ENCODE measurements at regions not wholly inside any gene's neighbourhood (a gene's known extent, or its start where the extent isn't known, plus 50 kb on each side); places are given as distances from the start of the nearest gene placed in this dataset.

DNA sequence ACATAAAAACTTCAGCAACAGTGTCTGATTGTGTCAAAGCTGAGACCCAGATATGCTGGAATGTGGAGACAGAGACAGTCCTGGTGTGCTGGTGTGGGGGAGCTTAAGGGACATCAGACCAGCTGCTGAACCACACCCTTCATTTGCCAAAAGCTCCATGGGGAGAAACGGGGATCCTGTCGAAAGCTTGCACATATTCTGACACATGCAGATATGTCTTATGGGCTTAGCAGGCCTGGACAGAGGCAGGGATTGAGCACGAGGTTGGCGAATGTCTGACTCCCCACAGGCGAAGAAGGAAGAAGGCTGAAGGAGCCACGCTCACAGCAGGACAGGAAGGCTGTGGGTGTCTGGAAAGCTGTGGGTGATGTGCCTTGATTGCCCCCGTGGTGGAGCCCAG lies 72.1 kb upstream of the ACSL1 start:
- intact Hi-C loops (cut with DNase I; ENCODE audit: low total_unique reads): no loop called here
- no peak for DNase-seq
- Histone ChIP-seq H3K4me1 (peaks cover 0 to 54% (median 18%) of the 10 kb centered on the region in 6 donors), H3K4me3 (no peak overlapping the region), H3K9me3 (peaks cover 0 to 9% (median 0%) of the 10 kb centered on the region in 8 donors), H3K27ac (peak overlapping the region in 6 of 8 donors; percentile 54 to 88 (median 79)), H3K27me3 (replicated peaks in 1 of 7) (peaks cover 0 to 25% (median 0%) of the 10 kb centered on the region in 7 donors), H3K36me3 (no peaks in the 10 kb centered on the region)
- WGBS, 5 donors: 50 to 70% (median 62%) methylated on average over 7 of the region's 7 CpGs
- TF ChIP-seq POLR2AphosphoS5 (IDR thresholded peaks at IDR 0.05) (no peak), POLR2A (IDR thresholded peaks at IDR 0.05) (no peak)
- TF ChIP-seq, protein P1, sequence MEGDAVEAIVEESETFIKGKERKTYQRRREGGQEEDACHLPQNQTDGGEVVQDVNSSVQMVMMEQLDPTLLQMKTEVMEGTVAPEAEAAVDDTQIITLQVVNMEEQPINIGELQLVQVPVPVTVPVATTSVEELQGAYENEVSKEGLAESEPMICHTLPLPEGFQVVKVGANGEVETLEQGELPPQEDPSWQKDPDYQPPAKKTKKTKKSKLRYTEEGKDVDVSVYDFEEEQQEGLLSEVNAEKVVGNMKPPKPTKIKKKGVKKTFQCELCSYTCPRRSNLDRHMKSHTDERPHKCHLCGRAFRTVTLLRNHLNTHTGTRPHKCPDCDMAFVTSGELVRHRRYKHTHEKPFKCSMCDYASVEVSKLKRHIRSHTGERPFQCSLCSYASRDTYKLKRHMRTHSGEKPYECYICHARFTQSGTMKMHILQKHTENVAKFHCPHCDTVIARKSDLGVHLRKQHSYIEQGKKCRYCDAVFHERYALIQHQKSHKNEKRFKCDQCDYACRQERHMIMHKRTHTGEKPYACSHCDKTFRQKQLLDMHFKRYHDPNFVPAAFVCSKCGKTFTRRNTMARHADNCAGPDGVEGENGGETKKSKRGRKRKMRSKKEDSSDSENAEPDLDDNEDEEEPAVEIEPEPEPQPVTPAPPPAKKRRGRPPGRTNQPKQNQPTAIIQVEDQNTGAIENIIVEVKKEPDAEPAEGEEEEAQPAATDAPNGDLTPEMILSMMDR (IDR thresholded peaks at IDR 0.05 in 8 of 11, conservative IDR thresholded peaks at IDR 0.05 in 3 of 11): no peak

DNA sequence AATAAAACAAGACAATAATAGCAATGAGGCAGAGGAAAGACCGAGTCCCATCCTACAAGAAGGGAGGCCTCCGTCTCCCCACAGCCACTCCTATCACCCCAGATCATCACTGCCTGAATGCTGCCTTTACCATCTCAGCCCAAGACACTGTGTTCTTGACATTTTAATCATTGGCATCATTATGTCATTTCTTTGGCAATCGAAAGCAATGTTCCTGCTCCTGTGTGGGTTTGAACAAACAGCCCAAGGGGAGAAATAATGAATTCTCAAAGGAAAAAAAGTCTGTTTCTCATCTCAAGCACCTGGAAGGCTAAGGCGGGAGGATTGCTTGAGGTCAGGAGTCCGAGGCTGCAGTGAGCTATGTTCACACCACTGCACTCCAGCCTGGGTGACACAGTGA lies 73.0 kb upstream of the ACSL1 start:
- Histone ChIP-seq H3K9me3 (peaks cover 0 to 4% (median 0%) of the 10 kb centered on the region in 8 donors), H3K27me3 (replicated peaks in 1 of 7) (peaks cover 0 to 25% (median 0%) of the 10 kb centered on the region in 7 donors), H3K4me3 (no peak overlapping the region), H3K27ac (peak overlapping the region in 2 of 8 donors; percentile 10 to 87), H3K36me3 (no peaks in the 10 kb centered on the region), H3K4me1 (peaks cover 0 to 54% (median 18%) of the 10 kb centered on the region in 6 donors)
- intact Hi-C loops (cut with DNase I; ENCODE audit: low total_unique reads): no loop called here
- WGBS, 5 donors: 88 to 96% (median 94%) methylated on average over 5 of the region's 5 CpGs
- no peak for DNase-seq
- TF ChIP-seq POLR2AphosphoS5 (IDR thresholded peaks at IDR 0.05) (no peak), POLR2A (IDR thresholded peaks at IDR 0.05) (no peak)
- TF ChIP-seq, protein P1 (IDR thresholded peaks at IDR 0.05 in 8 of 11, conservative IDR thresholded peaks at IDR 0.05 in 3 of 11): no peak

DNA sequence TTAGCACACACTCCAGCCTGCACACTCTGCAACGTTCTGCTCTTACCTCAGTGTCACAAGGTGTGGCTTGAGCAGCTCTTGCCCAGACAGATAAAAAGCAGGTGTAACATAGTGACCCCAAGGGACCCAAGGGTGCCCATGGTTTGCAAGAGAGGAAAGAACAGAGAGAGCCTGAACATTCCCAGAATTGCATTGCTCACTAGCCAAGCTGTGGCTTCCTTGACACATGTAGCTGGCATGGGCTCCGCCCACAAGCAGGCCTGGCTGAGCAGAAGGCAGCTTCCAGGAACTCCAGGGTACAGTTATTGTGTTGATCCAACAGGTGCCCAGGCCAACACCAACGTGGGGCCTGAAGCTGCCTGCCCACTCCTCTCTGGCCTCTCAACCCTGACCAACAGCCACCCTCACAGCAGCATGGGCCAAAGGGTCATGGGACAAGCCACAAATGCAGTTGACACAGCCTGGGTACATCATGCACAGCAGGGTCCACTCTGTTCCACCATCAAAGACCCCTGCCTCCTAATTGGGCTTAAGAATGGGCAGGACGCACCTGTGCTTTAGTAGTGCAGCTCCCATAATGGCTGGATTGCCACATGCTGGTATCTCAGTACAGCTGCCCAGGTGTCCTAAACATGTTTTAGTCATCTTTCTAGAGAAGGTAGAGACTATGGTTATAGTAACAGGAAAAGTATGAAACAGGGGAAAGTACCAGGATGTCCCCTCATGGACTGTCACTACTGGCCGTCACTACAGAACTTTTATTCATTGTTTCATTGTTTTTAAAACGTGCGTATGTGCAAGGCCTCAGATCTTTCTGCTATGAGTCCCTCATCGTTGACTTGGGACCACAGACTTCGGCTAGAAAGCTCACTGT lies 73.7 kb upstream of the ACSL1 start:
- Histone ChIP-seq H3K4me3 (no peak overlapping the region), H3K4me1 (peaks cover 0 to 50% (median 18%) of the 10 kb centered on the region in 6 donors), H3K36me3 (no peaks in the 10 kb centered on the region), H3K9me3 (no peaks in the 10 kb centered on the region), H3K27ac (peak overlapping the region in 2 of 8 donors; percentile 10 to 87), H3K27me3 (replicated peaks in 1 of 7) (peaks cover 0 to 20% (median 0%) of the 10 kb centered on the region in 7 donors)
- intact Hi-C loops (cut with DNase I; ENCODE audit: low total_unique reads): no loop called here
- TF ChIP-seq POLR2AphosphoS5 (IDR thresholded peaks at IDR 0.05): peak in 1 of 3 donors; percentile 40
- TF ChIP-seq, protein P1 (IDR thresholded peaks at IDR 0.05 in 8 of 11, conservative IDR thresholded peaks at IDR 0.05 in 3 of 11): no peak
- WGBS, 5 donors: 74 to 82% (median 77%) methylated on average over 9 of the region's 9 CpGs
- no peak for DNase-seq

GRCh38 chr4:184900184-184900583 lies 74.4 kb upstream of the ACSL1 start:
- intact Hi-C loops (cut with DNase I; ENCODE audit: low total_unique reads): no loop called here
- peaks cover 0 to 20% (median 0%) of the 10 kb centered on the region in 7 donors for H3K27me3 ChIP-seq (replicated peaks in 1 of 7)
- no peaks in the 10 kb centered on the region for H3K36me3 ChIP-seq
- no peak overlapping the region for H3K27ac ChIP-seq
- H3K9me3 ChIP-seq: no peaks in the 10 kb centered on the region
- TF ChIP-seq, protein P1 (IDR thresholded peaks at IDR 0.05 in 8 of 11, conservative IDR thresholded peaks at IDR 0.05 in 3 of 11): no peak
- TF ChIP-seq POLR2AphosphoS5 (IDR thresholded peaks at IDR 0.05) (no peak), POLR2A (IDR thresholded peaks at IDR 0.05) (no peak)
- H3K4me3 ChIP-seq: no peak overlapping the region
- DNase-seq: no peak
- 82 to 93% (median 89%) methylated on average over 6 of the region's 6 CpGs for WGBS, 5 donors
- peaks cover 0 to 43% (median 18%) of the 10 kb centered on the region in 6 donors for H3K4me1 ChIP-seq
